PFSK-1 (cell line): ENCODE measurements at regions not wholly inside any gene's neighbourhood (a gene's known extent, or its start where the extent isn't known, plus 50 kb on each side); places are given as distances from the start of the nearest gene placed in this dataset.

Experiments
- POLR2AphosphoS5 ChIP-seq: IDR thresholded peaks from 2 replicates; pipeline ENCODE4 v1.6.1; 2012; ENCODE audit warnings: low read depth, mild to moderate bottlenecking, control low read depth, low read length, moderate library complexity
- REST ChIP-seq, 2 experiments: IDR thresholded peaks; 2 replicates each; pipeline versions ENCODE4 v1.6.1 to v1.8.0; 2011 to 2012; ENCODE audit warnings: low read depth in 2 of 2, low read length in 2 of 2, control low read depth in 1 of 2, inconsistent platforms in 1 of 2, mild to moderate bottlenecking in 1 of 2, moderate library complexity in 1 of 2; ENCODE audit not compliant: insufficient read depth in 1 of 2
- TAF1 ChIP-seq: IDR thresholded peaks from 2 replicates; pipeline ENCODE4 v1.6.1; 2012; ENCODE audit warnings: low read length, control low read depth, borderline replicate concordance; ENCODE audit not compliant: insufficient read depth

GRCh38 chr2:59440491-59440890 is 1113.0 kb downstream of the BCL11A start:
- TF ChIP-seq REST (IDR thresholded peaks at IDR 0.05; ENCODE audit: insufficient read depth in 1 of 2, low read depth in 2 of 2, low read length in 2 of 2) (no peak), POLR2AphosphoS5 (no peak), TAF1 (no peak)
